Liver (tissue), 8 donors: ENCODE measurements at regions not wholly inside any gene's neighbourhood (a gene's known extent, or its start where the extent isn't known, plus 50 kb on each side); places are given as distances from the start of the nearest gene placed in this dataset.

Experiments used
- DNase-seq: peaks from one replicate; pipeline ENCODE4 v3.0.0-alpha.2; 2017; ENCODE audit warnings: low spot score
- H3K27ac ChIP-seq, 2 donors: one replicate each; pipeline ENCODE4 v1.7.0; 2013; ENCODE audit warnings: inconsistent platforms in 2 of 2, low read length in 2 of 2, control low read depth in 1 of 2, low read depth in 1 of 2, mild to moderate bottlenecking in 1 of 2
- H3K27me3 ChIP-seq, 4 donors: one replicate each; pipeline versions ENCODE4 v1.6.1 to v1.7.0; 2013; ENCODE audit warnings: low read length in 3 of 4, inconsistent platforms in 1 of 4, mild to moderate bottlenecking in 1 of 4, moderate library complexity in 1 of 4; ENCODE audit not compliant: control insufficient read depth in 4 of 4, insufficient read depth in 4 of 4
- H3K36me3 ChIP-seq, 4 donors: one replicate each; pipeline versions ENCODE4 v1.6.1 to v1.7.0; 2013; ENCODE audit warnings: low read length in 3 of 4, mild to moderate bottlenecking in 3 of 4, low read depth in 1 of 4, moderate library complexity in 1 of 4; ENCODE audit not compliant: control insufficient read depth in 4 of 4, insufficient read depth in 3 of 4
- H3K4me1 ChIP-seq, 4 donors: one replicate each; pipeline versions ENCODE4 v1.6.1 to v1.7.0; 2013; ENCODE audit warnings: low read length in 3 of 4, mild to moderate bottlenecking in 3 of 4, moderate library complexity in 1 of 4; ENCODE audit not compliant: control insufficient read depth in 4 of 4, insufficient read depth in 4 of 4
- H3K4me3 ChIP-seq, 3 donors: one replicate each; pipeline versions ENCODE4 v1.6.1 to v1.7.0; 2013; ENCODE audit warnings: low read length in 3 of 3, control low read depth in 1 of 3, low read depth in 1 of 3, mild to moderate bottlenecking in 1 of 3
- H3K9ac ChIP-seq, 2 donors: one replicate each; pipeline ENCODE4 v1.7.0; 2013; ENCODE audit warnings: low read length in 2 of 2, mild to moderate bottlenecking in 2 of 2, moderate library complexity in 2 of 2, control low read depth in 1 of 2, low read depth in 1 of 2
- H3K9me3 ChIP-seq, 4 donors: one replicate each; pipeline versions ENCODE4 v1.6.1 to v1.7.0; 2013; ENCODE audit warnings: low read length in 3 of 4; ENCODE audit not compliant: control insufficient read depth in 4 of 4
- ATF3 ChIP-seq: IDR thresholded peaks from 2 replicates; pipeline ENCODE4 v1.6.1; 2016; ENCODE audit warnings: antibody characterized with exemption
- CTCF ChIP-seq: fragments of 150-350 bp; IDR thresholded peaks from 2 replicates; pipeline ENCODE4 v1.5.1; 2017; ENCODE audit warnings: improper control_type of control experiment, low read depth, low read length; ENCODE audit not compliant: missing input control
- EGR1 ChIP-seq, 2 donors: IDR thresholded peaks; 2 replicates each; pipeline ENCODE4 v1.6.1; 2016 to 2018; ENCODE audit warnings: antibody characterized with exemption in 2 of 2, low read depth in 2 of 2
- FOXA1 ChIP-seq: IDR thresholded peaks from 2 replicates; pipeline ENCODE4 v1.6.1; 2016; ENCODE audit warnings: antibody characterized with exemption
- FOXA2 ChIP-seq: IDR thresholded peaks from 2 replicates; pipeline ENCODE4 v1.6.1; 2016; ENCODE audit warnings: antibody characterized with exemption
- GABPA ChIP-seq, 2 donors: IDR thresholded peaks in 1 of 2; conservative IDR thresholded peaks in 1 of 2; 2 replicates each; pipeline ENCODE4 v1.6.1; 2016; ENCODE audit warnings: antibody characterized with exemption in 2 of 2, mild to moderate bottlenecking in 1 of 2, moderate library complexity in 1 of 2
- HNF4A ChIP-seq, 2 donors: conservative IDR thresholded peaks; 2 replicates each; pipeline ENCODE4 v1.6.1; 2016; ENCODE audit warnings: antibody characterized with exemption in 2 of 2, mild to moderate bottlenecking in 2 of 2
- HNF4G ChIP-seq: IDR thresholded peaks from 2 replicates; pipeline ENCODE4 v1.6.1; 2016; ENCODE audit warnings: antibody characterized with exemption
- JUND ChIP-seq, 2 donors: IDR thresholded peaks; 2 replicates each; pipeline ENCODE4 v1.6.1; 2016; ENCODE audit warnings: antibody characterized with exemption in 2 of 2
- MAX ChIP-seq: IDR thresholded peaks from 2 replicates; pipeline ENCODE4 v1.6.1; 2016; ENCODE audit warnings: antibody characterized with exemption
- NR2F2 ChIP-seq: IDR thresholded peaks from 2 replicates; pipeline ENCODE4 v1.6.1; 2016; ENCODE audit warnings: antibody characterized with exemption
- RAD21 ChIP-seq, 2 donors: IDR thresholded peaks; 2 replicates each; pipeline ENCODE4 v1.6.1; 2016; ENCODE audit warnings: antibody characterized with exemption in 2 of 2, mild to moderate bottlenecking in 2 of 2
- RXRA ChIP-seq, 2 donors: IDR thresholded peaks; 2 replicates each; pipeline ENCODE4 v1.6.1; 2017 to 2018; ENCODE audit warnings: antibody characterized with exemption in 2 of 2, mild to moderate bottlenecking in 1 of 2
- SP1 ChIP-seq: IDR thresholded peaks from 2 replicates; pipeline ENCODE4 v1.6.1; 2018; ENCODE audit warnings: antibody characterized with exemption, mild to moderate bottlenecking
- YY1 ChIP-seq: IDR thresholded peaks from 2 replicates; pipeline ENCODE4 v1.6.1; 2016; ENCODE audit warnings: antibody characterized with exemption, mild to moderate bottlenecking
- ZBTB33 ChIP-seq: IDR thresholded peaks from 2 replicates; pipeline ENCODE4 v1.6.1; 2016; ENCODE audit warnings: antibody characterized with exemption
- WGBS: extraction: QIAGEN DNeasy Blood & Tissue Kit; methylation state at CpG from one replicate; pipeline ENCODE4 v1.1.7; 2013; 5-methylcytosine and 5-hydroxymethylcytosine counted together
- TF ChIP-seq, protein P1 (sequence below): IDR thresholded peaks from 2 replicates; pipeline ENCODE4 v1.6.1; 2016; ENCODE audit warnings: antibody characterized with exemption, mild to moderate bottlenecking
- donor health status: healthy.
- donor health status: healthy.
- donor health status: healthy.
- donor health status: healthy.
- donor health status: healthy.

GRCh38 chr2:31703253-31703652 is 122.5 kb upstream of the SRD5A2 start:
- no peak overlapping the region for H3K4me3 ChIP-seq
- H3K27me3 ChIP-seq = no peaks in the 10 kb centered on the region
- no peak for DNase-seq
- no peak for TF ChIP-seq JUND (IDR thresholded peaks at IDR 0.05)
- TF ChIP-seq EGR1 (IDR thresholded peaks at IDR 0.05; ENCODE audit: low read depth in 2 of 2) = no peak
- TF ChIP-seq HNF4G = no peak
- TF ChIP-seq MAX = no peak
- TF ChIP-seq, protein P1, sequence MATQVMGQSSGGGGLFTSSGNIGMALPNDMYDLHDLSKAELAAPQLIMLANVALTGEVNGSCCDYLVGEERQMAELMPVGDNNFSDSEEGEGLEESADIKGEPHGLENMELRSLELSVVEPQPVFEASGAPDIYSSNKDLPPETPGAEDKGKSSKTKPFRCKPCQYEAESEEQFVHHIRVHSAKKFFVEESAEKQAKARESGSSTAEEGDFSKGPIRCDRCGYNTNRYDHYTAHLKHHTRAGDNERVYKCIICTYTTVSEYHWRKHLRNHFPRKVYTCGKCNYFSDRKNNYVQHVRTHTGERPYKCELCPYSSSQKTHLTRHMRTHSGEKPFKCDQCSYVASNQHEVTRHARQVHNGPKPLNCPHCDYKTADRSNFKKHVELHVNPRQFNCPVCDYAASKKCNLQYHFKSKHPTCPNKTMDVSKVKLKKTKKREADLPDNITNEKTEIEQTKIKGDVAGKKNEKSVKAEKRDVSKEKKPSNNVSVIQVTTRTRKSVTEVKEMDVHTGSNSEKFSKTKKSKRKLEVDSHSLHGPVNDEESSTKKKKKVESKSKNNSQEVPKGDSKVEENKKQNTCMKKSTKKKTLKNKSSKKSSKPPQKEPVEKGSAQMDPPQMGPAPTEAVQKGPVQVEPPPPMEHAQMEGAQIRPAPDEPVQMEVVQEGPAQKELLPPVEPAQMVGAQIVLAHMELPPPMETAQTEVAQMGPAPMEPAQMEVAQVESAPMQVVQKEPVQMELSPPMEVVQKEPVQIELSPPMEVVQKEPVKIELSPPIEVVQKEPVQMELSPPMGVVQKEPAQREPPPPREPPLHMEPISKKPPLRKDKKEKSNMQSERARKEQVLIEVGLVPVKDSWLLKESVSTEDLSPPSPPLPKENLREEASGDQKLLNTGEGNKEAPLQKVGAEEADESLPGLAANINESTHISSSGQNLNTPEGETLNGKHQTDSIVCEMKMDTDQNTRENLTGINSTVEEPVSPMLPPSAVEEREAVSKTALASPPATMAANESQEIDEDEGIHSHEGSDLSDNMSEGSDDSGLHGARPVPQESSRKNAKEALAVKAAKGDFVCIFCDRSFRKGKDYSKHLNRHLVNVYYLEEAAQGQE = no peak
- TF ChIP-seq SP1 = peak; percentile 42
- no peak for TF ChIP-seq FOXA2
- peak; percentile 51 to 53 for TF ChIP-seq RXRA (IDR thresholded peaks at IDR 0.05)
- TF ChIP-seq HNF4A (conservative IDR thresholded peaks at IDR 0.05) = peak; percentile 59 to 60
- H3K9ac ChIP-seq = no peak overlapping the region
- peaks cover 0 to 2% (median 0%) of the 10 kb centered on the region in 4 donors for H3K36me3 ChIP-seq
- H3K27ac ChIP-seq = peak overlapping the region; percentile 65 to 79
- H3K4me1 ChIP-seq = peaks cover 11 to 54% (median 45%) of the 10 kb centered on the region in 4 donors
- peaks cover 0 to 9% (median 3%) of the 10 kb centered on the region in 4 donors for H3K9me3 ChIP-seq

DNA sequence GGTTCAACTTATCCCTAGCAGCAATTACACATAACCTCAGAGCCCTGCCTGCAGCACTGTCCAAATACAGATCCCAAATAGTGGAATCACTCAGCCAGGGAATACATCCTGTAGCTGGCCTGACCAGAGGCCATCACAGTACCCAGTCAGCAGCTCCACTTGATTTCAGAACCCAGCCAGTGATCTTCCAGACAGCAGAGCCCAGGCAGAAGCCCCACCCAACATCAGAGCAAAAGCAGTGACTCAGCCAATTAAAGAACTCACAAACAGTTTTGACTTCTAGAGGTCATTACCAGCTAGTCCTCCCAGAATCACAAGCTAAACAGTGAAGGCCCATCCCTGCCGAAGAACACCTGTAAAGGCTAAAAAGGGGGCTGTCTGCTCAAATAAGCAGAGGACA is 118.0 kb upstream of the SRD5A2 start:
- Histone ChIP-seq H3K9ac (no peak overlapping the region), H3K27ac (no peak overlapping the region), H3K9me3 (peaks cover 18 to 35% (median 22%) of the 10 kb centered on the region in 4 donors), H3K36me3 (peaks cover 0 to 19% (median 14%) of the 10 kb centered on the region in 4 donors), H3K4me3 (no peak overlapping the region), H3K27me3 (no peaks in the 10 kb centered on the region), H3K4me1 (peaks cover 5 to 14% (median 10%) of the 10 kb centered on the region in 4 donors)
- WGBS = 86% methylated on average over 1 of the region's 1 CpG
- no peak for DNase-seq
- TF ChIP-seq SP1 = no peak
- TF ChIP-seq, protein P1 = no peak
- no peak for TF ChIP-seq RAD21 (IDR thresholded peaks at IDR 0.05)
- no peak for TF ChIP-seq HNF4A (conservative IDR thresholded peaks at IDR 0.05)
- no peak for TF ChIP-seq NR2F2
- no peak for TF ChIP-seq FOXA1
- TF ChIP-seq RXRA (IDR thresholded peaks at IDR 0.05) = no peak
- no peak for TF ChIP-seq MAX
- TF ChIP-seq HNF4G = no peak
- no peak for TF ChIP-seq ZBTB33
- TF ChIP-seq JUND (IDR thresholded peaks at IDR 0.05) = no peak
- TF ChIP-seq FOXA2 = no peak
- no peak for TF ChIP-seq YY1
- TF ChIP-seq EGR1 (IDR thresholded peaks at IDR 0.05; ENCODE audit: low read depth in 2 of 2) = no peak
- TF ChIP-seq GABPA (IDR thresholded peaks at IDR 0.05 in 1 of 2, conservative IDR thresholded peaks at IDR 0.05 in 1 of 2) = no peak
- TF ChIP-seq CTCF = no peak
- no peak for TF ChIP-seq ATF3
